ENCODE measurements at regions not wholly inside any gene's neighbourhood (a gene's known extent, or its start where the extent isn't known, plus 50 kb on each side); places are given as distances from the start of the nearest gene placed in this dataset.

- H3K4me3 Mint-ChIP-seq, result no peak overlapping the region
- Histone ChIP-seq H3K9me3 (ENCODE audit: control insufficient read depth in 1 of 2, insufficient read depth in 1 of 2, low read length in 2 of 2) (no peaks in the 10 kb centered on the region), H3K27ac (ENCODE audit: low read depth in 1 of 2, low read length in 2 of 2) (no peak overlapping the region), H3K27me3 (ENCODE audit: control insufficient read depth in 1 of 2, insufficient read depth in 2 of 2, low read length in 2 of 2) (no peaks in the 10 kb centered on the region), H3K4me1 (ENCODE audit: insufficient read depth, low read length) (no peaks in the 10 kb centered on the region), H3K36me3 (ENCODE audit: insufficient read depth, low read length) (no peaks in the 10 kb centered on the region), H3K4me3 (ENCODE audit: low read length) (no peak overlapping the region)
- TF ChIP-seq CTCF (IDR thresholded peaks at IDR 0.05), result no peak
- intact Hi-C loops (cut with DNase I, micrococcal nuclease), result no loop called here
- no peaks in the 10 kb centered on the region for H3K4me1 Mint-ChIP-seq (ENCODE audit: low read depth)
- POLR2A ChIA-PET, result no interaction called here
- no peaks in the 10 kb centered on the region for H3K27me3 Mint-ChIP-seq
- DNase-seq (no peak), ATAC-seq (ENCODE audit: poor library complexity) (no peak)
- no peaks in the 10 kb centered on the region for H3K9me3 Mint-ChIP-seq
- H3K36me3 Mint-ChIP-seq (ENCODE audit: low read depth), result no peaks in the 10 kb centered on the region
- CTCF ChIA-PET, result no interaction called here
- no peak overlapping the region for H3K27ac Mint-ChIP-seq
Observed at GRCh38 chr15:39471785-39472574, 108.9 kb upstream of the THBS1 start.

- Mint-ChIP-seq H3K27me3 (no peaks in the 10 kb centered on the region), H3K4me1 (ENCODE audit: low read depth) (no peaks in the 10 kb centered on the region), H3K27ac (no peak overlapping the region), H3K9me3 (no peaks in the 10 kb centered on the region), H3K4me3 (no peak overlapping the region), H3K36me3 (ENCODE audit: low read depth) (no peaks in the 10 kb centered on the region)
- intact Hi-C loops (cut with DNase I, micrococcal nuclease), result no loop called here
- Histone ChIP-seq H3K4me1 (ENCODE audit: insufficient read depth, low read length) (no peaks in the 10 kb centered on the region), H3K9me3 (ENCODE audit: control insufficient read depth in 1 of 2, insufficient read depth in 1 of 2, low read length in 2 of 2) (no peaks in the 10 kb centered on the region), H3K36me3 (ENCODE audit: insufficient read depth, low read length) (no peaks in the 10 kb centered on the region), H3K27me3 (ENCODE audit: control insufficient read depth in 1 of 2, insufficient read depth in 2 of 2, low read length in 2 of 2) (no peaks in the 10 kb centered on the region), H3K4me3 (ENCODE audit: low read length) (no peak overlapping the region), H3K27ac (ENCODE audit: low read depth in 1 of 2, low read length in 2 of 2) (no peak overlapping the region)
- POLR2A ChIA-PET, result no interaction called here
- DNase-seq (no peak), ATAC-seq (ENCODE audit: poor library complexity) (no peak)
- TF ChIP-seq CTCF (IDR thresholded peaks at IDR 0.05), result no peak
- CTCF ChIA-PET, result no interaction called here
Observed at GRCh38 chr15:39472621-39473297, 108.1 kb upstream of the THBS1 start.

GRCh38 chr15:39473298-39473947, 107.5 kb upstream of the THBS1 start:
- H3K27ac Mint-ChIP-seq, result no peak overlapping the region
- no peaks in the 10 kb centered on the region for H3K4me1 ChIP-seq (ENCODE audit: insufficient read depth, low read length)
- intact Hi-C loops (cut with DNase I, micrococcal nuclease), result no loop called here
- DNase-seq, result no peak
- no peaks in the 10 kb centered on the region for H3K27me3 Mint-ChIP-seq
- H3K36me3 ChIP-seq (ENCODE audit: insufficient read depth, low read length), result no peaks in the 10 kb centered on the region
- no peak overlapping the region for H3K4me3 Mint-ChIP-seq
- no peaks in the 10 kb centered on the region for H3K9me3 ChIP-seq (ENCODE audit: control insufficient read depth in 1 of 2, insufficient read depth in 1 of 2, low read length in 2 of 2)
- no peaks in the 10 kb centered on the region for H3K27me3 ChIP-seq (ENCODE audit: control insufficient read depth in 1 of 2, insufficient read depth in 2 of 2, low read length in 2 of 2)
- ChIA-PET CTCF (no interaction called here), POLR2A (no interaction called here)
- no peak overlapping the region for H3K27ac ChIP-seq (ENCODE audit: low read depth in 1 of 2, low read length in 2 of 2)
- no peaks in the 10 kb centered on the region for H3K4me1 Mint-ChIP-seq (ENCODE audit: low read depth)
- no peak overlapping the region for H3K4me3 ChIP-seq (ENCODE audit: low read length)
- no peak for TF ChIP-seq CTCF (IDR thresholded peaks at IDR 0.05)
- ATAC-seq (ENCODE audit: poor library complexity), result no peak
- H3K9me3 Mint-ChIP-seq, result no peaks in the 10 kb centered on the region
- no peaks in the 10 kb centered on the region for H3K36me3 Mint-ChIP-seq (ENCODE audit: low read depth)

All from CD4-positive, alpha-beta T cell (primary cell).